ENCODE measurements at regions not wholly inside any gene's neighbourhood (a gene's known extent, or its start where the extent isn't known, plus 50 kb on each side); places are given as distances from the start of the nearest gene placed in this dataset.

DNA sequence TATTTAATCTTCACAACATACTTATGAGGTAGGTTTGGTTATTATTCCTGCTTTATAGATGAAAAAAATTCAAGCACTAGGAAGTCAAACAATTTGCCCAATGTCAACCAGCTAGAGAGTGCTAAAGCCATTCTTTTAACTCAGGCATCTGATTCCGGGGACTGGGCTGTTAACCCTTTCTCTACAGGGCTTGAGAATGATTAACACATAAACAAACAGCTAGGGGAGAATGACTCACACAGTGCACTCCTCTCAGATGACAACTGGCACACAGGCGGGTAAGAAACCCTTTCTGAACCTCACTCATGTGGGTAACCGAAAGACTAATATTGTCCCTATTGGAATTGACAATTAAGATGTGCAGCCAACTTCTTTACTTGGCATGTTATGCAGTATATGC is 86.3 kb upstream of the FSHR start:
- H3K18ac ChIP-seq (ENCODE audit: insufficient read length, low read depth, low read length): no peak overlapping the region
- Mint-ChIP-seq H3K27me3 (ENCODE audit: low read depth) (peaks cover 1% of the 10 kb centered on the region), H3K4me1 (0 out of 4 replicates have a peak, but pooled peaks cover 0 to 2% of the 10 kb centered on the region in 2 experiments), H3K4me3 (no peak overlapping the region), H3K36me3 (ENCODE audit: insufficient read depth in 1 of 3, low read depth in 3 of 3) (no peaks in the 10 kb centered on the region; a peak in 1 of 7 replicates), H3K9me3 (no peaks in the 10 kb centered on the region; a peak in 1 of 5 replicates), H3K27ac (no peak overlapping the region; a peak in 1 of 7 replicates)
- H2BK20ac ChIP-seq (ENCODE audit: low read depth, low read length, poor library complexity, severe bottlenecking): no peak overlapping the region
- H4K5ac ChIP-seq (ENCODE audit: insufficient read length, low read depth, low read length): no peak overlapping the region
- no peaks in the 10 kb centered on the region for H3K4me1 ChIP-seq (ENCODE audit: insufficient read depth, low read length)
- no peak overlapping the region for H3K9ac ChIP-seq (ENCODE audit: extremely low read depth, insufficient read length, low read length)
- no peaks in the 10 kb centered on the region for H3K27me3 ChIP-seq (ENCODE audit: insufficient read depth, low read length)
- H2BK5ac ChIP-seq (ENCODE audit: insufficient read length, low read length): no peak overlapping the region
- no peak overlapping the region for H4K91ac ChIP-seq (ENCODE audit: insufficient read length, low read depth, low read length)
- no peak overlapping the region for H3K56ac ChIP-seq (ENCODE audit: insufficient read length, low read depth, low read length)
- no peak overlapping the region for H2AK5ac ChIP-seq (ENCODE audit: insufficient read length, low read length)
- H4K20me1 ChIP-seq (ENCODE audit: control insufficient read depth, insufficient read depth, insufficient read length): no peaks in the 10 kb centered on the region
- H3K9me3 ChIP-seq (ENCODE audit: control insufficient read depth, low read depth, low read length): no peaks in the 10 kb centered on the region
- no peaks in the 10 kb centered on the region for H3K79me2 ChIP-seq (ENCODE audit: insufficient read depth, low read length)
- H3K23ac ChIP-seq (ENCODE audit: insufficient read length, low read depth, low read length): no peak overlapping the region
- no peak overlapping the region for H3K27ac ChIP-seq (ENCODE audit: insufficient read length, low read depth, low read length)
- no peak overlapping the region for H2AFZ ChIP-seq (ENCODE audit: low read length)
- no peak for DNase-seq
- H2BK120ac ChIP-seq (ENCODE audit: low read depth, low read length, poor library complexity, severe bottlenecking): no peak overlapping the region
- H3K4me2 ChIP-seq (ENCODE audit: insufficient read depth, insufficient read length, low read length): no peak overlapping the region
- H3K79me1 ChIP-seq (ENCODE audit: insufficient read depth, low read depth, low read length, poor library complexity, severe bottlenecking): no peaks in the 10 kb centered on the region
- H3K23me2 ChIP-seq (ENCODE audit: insufficient read length, low read depth, low read length, poor library complexity, severe bottlenecking): no peaks in the 10 kb centered on the region
- H3K14ac ChIP-seq (ENCODE audit: insufficient read depth, low read length): no peak overlapping the region
- no peak overlapping the region for H3T11ph ChIP-seq (ENCODE audit: low read length)
- peak overlapping the region; percentile 54; the same call in 1 of the 2 replicates for H2BK15ac ChIP-seq (ENCODE audit: low read depth, low read length)
- WGBS (ENCODE audit: extremely low coverage, insufficient read length, low lambda C conversion rate): no CpG with 5 or more reads among the region's 3 CpGs
- H3K4ac ChIP-seq (ENCODE audit: low read depth, low read length): no peak overlapping the region
- TF ChIP-seq, protein P1, sequence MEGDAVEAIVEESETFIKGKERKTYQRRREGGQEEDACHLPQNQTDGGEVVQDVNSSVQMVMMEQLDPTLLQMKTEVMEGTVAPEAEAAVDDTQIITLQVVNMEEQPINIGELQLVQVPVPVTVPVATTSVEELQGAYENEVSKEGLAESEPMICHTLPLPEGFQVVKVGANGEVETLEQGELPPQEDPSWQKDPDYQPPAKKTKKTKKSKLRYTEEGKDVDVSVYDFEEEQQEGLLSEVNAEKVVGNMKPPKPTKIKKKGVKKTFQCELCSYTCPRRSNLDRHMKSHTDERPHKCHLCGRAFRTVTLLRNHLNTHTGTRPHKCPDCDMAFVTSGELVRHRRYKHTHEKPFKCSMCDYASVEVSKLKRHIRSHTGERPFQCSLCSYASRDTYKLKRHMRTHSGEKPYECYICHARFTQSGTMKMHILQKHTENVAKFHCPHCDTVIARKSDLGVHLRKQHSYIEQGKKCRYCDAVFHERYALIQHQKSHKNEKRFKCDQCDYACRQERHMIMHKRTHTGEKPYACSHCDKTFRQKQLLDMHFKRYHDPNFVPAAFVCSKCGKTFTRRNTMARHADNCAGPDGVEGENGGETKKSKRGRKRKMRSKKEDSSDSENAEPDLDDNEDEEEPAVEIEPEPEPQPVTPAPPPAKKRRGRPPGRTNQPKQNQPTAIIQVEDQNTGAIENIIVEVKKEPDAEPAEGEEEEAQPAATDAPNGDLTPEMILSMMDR (conservative IDR thresholded peaks at IDR 0.05): no peak
- H4K8ac ChIP-seq (replicated peaks; ENCODE audit: insufficient read length, low read depth, low read length): no peak overlapping the region
- H2BK12ac ChIP-seq (ENCODE audit: insufficient read length, low read depth, low read length): no peak overlapping the region
